ENCODE measurements at regions not wholly inside any gene's neighbourhood (a gene's known extent, or its start where the extent isn't known, plus 50 kb on each side); places are given as distances from the start of the nearest gene placed in this dataset.
A peak's percentile ranks its signal among the peaks of the same experiment; 100 is the strongest.
"Not testable (repeated sequence)": the region's sequence is repeated elsewhere in the genome, so short reads cannot be mapped to it uniquely, and the experiment has no call there.

DNA sequence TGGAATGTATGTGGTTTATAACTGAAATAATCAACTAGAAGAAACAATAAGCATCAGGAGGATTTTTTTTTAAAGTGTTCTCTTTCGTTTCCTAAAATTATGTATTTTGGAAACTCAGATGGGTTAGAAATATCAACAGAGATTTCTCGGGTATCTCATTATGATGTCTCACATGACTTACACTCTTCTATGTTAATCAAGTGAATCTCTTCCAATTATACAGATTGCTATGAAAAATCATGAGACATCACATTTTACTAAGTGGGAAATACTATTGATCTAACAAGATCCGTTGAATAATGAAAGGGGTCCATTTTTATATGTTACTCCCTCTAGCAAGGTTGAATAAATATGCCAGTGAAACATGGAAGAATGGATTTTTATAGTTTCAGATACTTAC is 54.7 kb upstream of the NRIP1 start:
- no peak for DNase-seq
- in situ Hi-C loops (cut with MboI; ENCODE audit: low pct_unique_long_range_greater_than_20kb, low sequenced_read_pairs), result no loop called here

DNA sequence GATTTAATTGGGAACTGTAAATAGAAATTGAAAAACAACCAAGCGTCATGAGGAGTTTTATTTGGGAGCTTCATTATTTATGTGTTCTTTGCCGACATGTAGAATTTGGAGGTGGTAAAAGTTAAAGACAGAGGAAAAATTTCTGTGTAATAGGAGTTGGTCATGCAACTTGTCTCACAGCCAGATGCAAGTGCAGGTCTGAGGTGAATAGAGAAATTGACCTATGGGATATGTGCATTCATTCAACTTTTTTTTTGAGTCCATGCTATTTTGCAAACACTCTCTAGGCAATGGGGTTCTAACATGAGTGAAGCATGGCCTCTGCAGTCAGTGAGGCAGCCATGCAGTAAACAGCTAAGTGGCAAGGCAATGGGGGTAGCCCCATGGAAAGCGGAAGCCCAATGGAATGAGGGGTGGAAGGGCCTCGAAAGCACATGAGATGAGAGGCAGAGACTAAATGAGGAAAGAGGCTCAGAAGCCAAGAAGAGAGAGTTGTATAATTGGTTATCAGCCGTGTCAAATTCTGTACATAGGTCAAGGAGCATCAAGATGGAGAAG is 56.4 kb upstream of the NRIP1 start:
- in situ Hi-C loops (cut with MboI; ENCODE audit: low pct_unique_long_range_greater_than_20kb, low sequenced_read_pairs), result no loop called here
- DNase-seq, result no peak

DNA sequence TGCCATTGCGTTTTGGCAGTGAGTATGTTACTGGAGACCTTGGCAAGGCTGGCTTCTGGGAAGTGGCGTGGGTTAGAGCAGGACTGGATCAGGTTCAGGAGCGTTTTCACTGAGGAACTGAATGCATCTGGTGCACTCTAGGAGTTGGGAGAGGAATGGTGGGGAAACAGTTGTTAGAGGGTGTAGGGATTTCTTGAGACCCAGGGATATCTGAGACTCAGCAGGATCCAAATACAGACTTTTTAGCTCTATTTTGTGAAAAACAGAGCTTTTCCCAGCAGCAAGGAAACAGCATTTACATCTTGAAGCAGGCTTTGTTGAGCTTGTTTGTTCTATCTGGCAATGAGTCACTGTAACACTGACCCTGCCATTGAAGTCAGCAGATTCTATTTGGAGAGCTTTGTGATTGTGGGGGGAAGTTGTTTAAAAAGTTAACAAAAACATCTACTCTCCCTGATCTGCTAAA is 56.9 kb upstream of the NRIP1 start:
- in situ Hi-C loops (cut with MboI; ENCODE audit: low pct_unique_long_range_greater_than_20kb, low sequenced_read_pairs), result no loop called here
- no peak for DNase-seq

DNA sequence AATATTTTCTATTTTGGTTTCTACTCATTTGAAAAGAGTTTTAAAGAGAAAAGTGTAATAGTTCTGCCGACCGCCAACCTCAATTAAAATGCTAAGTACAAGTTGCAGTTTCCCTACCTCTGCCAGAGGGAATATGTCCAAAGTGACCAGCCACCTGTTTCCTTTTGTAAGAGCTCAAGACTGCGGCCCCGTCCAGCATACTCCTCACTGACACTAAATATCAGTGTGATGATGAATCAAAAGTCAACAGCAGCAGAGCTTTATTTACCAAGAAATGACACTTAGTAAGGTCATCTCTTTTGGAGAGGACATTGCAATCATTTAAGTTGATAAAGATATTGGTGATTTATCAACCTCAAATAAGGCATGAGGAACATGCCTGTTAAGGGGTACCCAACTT is 57.4 kb upstream of the NRIP1 start:
- in situ Hi-C loops (cut with MboI; ENCODE audit: low pct_unique_long_range_greater_than_20kb, low sequenced_read_pairs), result no loop called here
- no peak for DNase-seq

DNA sequence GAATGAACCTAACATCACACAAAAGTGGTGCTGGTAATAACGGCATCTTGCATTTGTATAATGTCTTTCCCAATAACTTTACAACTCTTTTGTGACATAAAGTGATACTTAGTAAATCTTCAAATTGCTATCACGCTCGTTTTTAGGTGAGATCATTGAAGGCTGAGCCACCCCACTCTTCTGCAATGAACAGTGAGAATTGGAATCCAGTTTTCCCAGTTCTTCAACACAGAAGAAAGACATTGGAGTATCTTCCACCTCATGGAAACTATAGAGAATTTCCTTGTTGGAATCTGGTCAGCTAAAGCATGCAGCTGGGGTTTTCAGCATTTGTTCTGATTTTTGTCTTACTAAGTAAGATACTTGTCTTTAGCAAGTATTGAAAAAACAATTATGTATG is 59.9 kb upstream of the NRIP1 start:
- in situ Hi-C loops (cut with MboI; ENCODE audit: low pct_unique_long_range_greater_than_20kb, low sequenced_read_pairs), result no loop called here

DNA sequence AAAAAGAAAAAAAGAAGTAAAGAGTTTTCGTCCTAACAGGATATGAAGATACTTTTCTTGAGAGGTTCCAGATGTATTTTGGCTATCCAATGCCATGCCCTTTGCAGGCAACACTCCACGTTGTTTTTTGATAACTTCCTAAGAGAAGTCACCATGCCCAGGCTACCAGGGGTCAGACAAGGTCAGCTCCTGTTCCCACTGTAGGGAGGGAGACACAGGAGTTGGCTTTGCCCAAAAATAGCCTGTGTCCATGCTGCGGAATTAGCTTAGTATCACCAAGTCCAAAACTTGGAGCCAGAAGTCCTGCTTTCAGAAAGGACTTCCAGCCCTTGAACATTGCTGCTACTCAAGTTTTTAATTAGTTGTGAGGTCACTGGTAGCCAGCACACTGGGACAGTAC is 62.1 kb upstream of the NRIP1 start:
- DNase-seq, result no peak
- in situ Hi-C loops (cut with MboI; ENCODE audit: low pct_unique_long_range_greater_than_20kb, low sequenced_read_pairs), result no loop called here

More for the DNA sequence above, 59.9 kb upstream of the NRIP1 start:
- no peak for DNase-seq

DNA sequence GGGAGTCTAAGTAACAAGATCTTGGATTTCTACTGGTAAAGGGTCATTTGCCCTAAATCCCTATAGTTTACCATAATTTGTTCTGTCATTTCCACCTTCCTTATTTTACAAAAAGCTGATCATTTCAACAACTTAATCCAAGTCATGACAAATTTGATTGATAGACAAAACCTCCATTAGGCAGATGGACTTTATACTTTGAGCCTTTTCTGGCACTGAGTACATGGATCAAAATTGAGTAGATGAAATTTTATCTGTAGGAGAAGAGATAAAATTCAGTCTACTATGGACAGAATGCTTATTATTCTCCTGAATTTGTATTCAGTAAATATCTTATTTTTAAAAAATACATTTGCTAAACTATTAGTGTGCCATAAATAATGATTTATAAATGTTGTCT is 62.6 kb upstream of the NRIP1 start:
- in situ Hi-C loops (cut with MboI; ENCODE audit: low pct_unique_long_range_greater_than_20kb, low sequenced_read_pairs), result no loop called here
- no peak for DNase-seq

DNA sequence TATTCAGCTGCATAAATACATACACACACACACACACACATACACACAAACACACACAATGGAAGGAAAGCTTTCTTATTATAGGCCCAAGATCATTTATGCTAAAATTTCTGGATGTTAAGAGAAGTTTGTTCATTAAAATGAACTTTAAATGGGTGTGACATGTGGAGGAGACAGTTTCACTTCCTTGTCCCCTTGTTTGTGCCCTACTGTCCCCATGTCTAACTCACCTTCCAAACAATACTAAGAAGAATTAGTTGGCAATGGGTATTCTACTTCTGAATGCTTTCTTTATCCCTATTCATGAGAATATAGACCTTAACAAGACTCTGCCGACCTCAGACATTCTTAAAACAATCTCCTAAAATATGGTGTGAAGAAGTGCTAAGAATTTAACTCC is 63.5 kb upstream of the NRIP1 start:
- in situ Hi-C loops (cut with MboI; ENCODE audit: low pct_unique_long_range_greater_than_20kb, low sequenced_read_pairs), result no loop called here
- no peak for DNase-seq

DNA sequence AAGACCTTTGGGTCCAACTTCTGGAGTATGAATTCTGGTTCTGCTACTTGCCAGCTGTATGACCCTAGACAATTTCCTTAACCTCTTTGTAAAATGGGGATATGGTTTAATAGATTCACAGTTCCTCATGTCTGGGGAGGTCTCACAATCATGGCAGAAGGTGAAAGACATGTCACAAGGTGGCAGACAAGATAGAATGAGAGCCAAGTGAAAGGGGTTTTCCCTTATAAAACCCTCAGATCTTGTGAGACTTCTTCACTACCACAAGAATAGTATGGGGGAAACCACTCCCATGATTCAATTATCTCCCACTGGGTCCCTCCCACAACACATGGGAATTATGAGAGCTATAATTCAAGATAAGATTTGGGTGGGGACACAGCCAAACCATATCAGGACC is 63.9 kb upstream of the NRIP1 start:
- DNase-seq; in situ Hi-C loops (cut with MboI; ENCODE audit: low pct_unique_long_range_greater_than_20kb, low sequenced_read_pairs): not testable (repeated sequence)

DNA sequence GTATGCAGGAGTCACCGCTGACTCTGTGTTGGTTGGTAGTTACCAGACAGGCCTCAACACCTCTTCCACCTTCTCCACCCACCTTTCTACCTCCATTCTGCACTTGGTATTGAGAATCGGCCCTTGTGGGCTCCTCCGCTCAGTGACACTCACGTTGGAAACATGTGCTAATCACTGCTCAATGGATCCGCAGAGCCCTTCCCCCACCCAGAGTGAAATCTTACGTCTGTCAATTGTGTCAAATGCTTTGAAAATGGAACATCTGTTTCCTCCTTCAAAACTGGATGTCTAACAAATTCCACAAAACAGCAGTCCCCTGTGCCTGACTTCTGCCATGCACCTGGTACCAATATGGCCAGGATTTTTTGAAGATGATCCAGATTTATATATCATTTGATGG is 65.5 kb upstream of the NRIP1 start:
- no peak for DNase-seq
- in situ Hi-C loops (cut with MboI; ENCODE audit: low pct_unique_long_range_greater_than_20kb, low sequenced_read_pairs), result no loop called here

DNA sequence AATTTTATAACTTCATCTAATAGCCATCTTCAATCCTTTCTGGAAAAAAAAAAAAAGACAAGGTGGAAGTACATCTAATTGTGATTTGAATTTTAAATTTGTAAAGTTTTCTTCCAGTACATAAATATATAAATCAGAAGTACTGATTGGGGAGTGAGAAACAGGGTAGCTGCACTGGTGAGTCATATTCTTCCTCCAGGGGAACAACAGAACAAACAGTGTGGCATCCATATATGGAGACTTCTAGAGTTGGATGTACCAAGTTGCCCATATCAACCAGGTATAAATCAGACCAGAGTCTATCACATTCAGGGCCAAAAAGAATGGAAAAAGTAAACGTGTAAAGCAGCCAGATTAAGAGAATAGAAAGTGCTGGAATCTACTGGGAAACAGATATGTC is 66.0 kb upstream of the NRIP1 start:
- DNase-seq, result no peak
- in situ Hi-C loops (cut with MboI; ENCODE audit: low pct_unique_long_range_greater_than_20kb, low sequenced_read_pairs), result no loop called here

DNA sequence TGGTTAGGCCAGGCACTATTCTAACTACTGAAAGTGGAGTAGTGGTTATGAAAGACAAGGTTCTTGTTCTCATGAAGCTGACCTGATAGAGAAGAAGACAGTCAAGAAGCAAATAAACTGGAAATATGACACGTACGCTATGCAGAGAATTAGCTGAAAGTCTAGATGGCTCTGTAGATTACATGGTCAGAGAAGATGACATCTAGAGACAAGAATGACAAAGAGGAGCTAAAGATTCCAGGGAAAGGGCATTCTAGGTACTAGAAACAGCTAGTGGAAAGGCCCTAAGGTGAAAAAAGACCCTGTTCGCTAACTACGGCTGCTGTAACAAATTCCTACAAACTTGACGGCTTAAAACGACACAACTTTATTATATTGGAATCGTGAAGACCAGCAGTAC is 68.0 kb upstream of the NRIP1 start:
- no peak for DNase-seq
- in situ Hi-C loops (cut with MboI; ENCODE audit: low pct_unique_long_range_greater_than_20kb, low sequenced_read_pairs), result no loop called here

DNA sequence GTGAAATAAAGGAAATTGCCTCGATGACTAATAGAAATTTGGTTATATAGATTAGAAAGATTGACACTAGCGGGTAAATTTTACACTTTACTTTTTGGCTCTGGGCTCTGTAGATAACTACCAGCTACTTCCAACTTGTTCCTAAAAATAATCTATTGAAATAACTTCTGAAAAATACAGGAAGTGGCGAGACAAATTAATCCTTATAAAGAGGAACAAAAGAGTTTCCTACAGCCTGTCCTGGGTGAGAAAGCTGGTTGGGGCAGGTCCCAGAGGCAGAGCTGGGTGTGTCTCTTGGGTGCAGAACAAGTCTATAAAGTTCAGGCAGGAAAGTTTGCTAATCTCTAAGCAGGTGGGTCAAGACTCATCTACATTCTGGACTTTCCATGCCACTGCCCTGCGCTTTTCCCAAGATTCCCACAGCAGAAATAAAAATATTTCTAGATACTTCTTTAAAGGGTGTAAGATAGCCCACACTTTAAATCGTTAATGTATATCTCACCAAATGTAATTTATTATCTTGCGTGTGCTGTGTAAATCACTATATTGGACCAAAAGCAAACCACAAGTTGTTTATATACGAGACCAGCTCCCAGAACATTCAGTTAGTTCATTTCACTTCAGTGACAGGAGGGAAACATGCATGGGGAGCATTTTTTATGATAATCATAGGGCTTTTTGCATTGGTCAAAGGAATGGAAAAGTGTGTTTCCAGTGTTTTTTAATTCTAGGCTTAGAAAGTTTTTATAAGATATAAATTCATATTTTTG is 70.1 kb upstream of the NRIP1 start:
- in situ Hi-C loops (cut with MboI; ENCODE audit: low pct_unique_long_range_greater_than_20kb, low sequenced_read_pairs), result no loop called here
- DNase-seq, result peak; percentile 64

DNA sequence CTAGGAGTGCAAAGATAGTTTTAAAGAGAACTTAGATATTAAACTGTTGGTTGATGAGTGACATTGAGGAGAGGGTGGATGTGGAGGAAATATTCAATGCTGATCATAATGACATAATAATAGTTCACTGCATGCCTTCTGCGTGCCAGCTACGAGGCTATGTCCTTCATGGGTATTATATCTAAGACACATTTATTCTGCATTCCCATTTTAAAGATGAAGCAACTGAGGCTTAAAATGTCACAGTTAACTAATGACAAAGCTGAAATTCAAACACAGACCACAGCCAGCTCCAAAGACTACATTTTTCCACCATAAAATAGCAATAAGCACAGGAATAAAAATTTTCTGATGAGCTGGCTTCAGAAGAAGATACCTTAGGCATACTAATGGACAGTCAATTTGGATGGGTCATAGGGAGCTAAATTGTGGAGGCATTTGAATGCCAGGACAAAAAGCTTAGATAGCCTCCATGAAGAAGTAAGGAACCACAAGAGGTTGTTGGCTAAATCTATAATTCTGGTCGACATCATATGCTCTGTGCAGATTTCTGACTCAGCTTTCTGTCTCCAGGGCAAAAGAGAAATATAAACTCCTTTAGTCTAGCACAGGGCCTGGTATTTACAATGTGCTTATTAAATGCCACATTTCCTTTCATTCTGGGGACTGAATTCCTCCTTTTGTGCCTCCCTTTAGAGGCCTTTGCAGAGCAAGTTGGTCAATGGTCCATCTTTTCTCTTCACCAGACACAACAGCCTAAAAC is 71.2 kb upstream of the NRIP1 start:
- DNase-seq, result no peak
- in situ Hi-C loops (cut with MboI; ENCODE audit: low pct_unique_long_range_greater_than_20kb, low sequenced_read_pairs), result no loop called here

DNA sequence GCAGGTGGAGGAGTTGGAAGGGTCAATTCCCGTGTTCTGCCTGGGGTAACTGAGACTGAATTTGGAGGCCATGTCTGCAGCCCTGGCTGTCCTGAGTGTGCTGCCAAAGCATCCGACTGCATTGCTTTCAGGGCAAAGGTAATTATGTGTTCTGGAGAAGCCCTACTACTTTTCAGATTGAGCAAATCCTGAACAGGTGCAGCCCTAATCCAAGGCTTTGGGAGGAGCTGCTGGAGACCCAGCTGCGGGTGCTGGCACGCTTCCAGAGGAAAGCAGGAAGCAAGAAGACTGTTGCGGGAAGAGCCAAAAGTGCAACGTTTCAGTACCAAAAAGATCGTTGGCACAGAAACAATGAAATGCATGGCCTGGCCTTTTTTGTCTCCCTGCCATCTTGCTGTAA is 73.7 kb upstream of the NRIP1 start:
- in situ Hi-C loops (cut with MboI; ENCODE audit: low pct_unique_long_range_greater_than_20kb, low sequenced_read_pairs), result no loop called here
- peak; percentile 29 for DNase-seq

DNA sequence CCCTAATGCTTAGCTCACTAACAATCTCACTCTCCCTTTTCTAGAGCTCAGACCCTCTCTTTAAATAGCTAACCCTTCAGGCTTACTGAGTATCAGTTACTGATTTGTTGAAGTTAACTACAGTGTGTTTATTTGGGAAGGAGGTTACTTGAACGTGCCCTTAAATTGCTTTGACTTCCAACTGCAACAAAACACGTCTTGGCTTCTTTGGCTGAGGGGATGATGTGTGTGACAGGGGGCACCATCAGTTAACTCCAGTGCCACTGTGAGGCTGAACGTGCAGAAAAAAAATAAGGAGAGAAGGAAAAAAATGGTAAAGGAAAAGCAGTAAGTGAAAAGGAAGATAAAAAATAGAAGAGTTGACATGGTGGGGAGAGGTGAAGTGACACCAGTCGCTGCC is 75.1 kb upstream of the NRIP1 start:
- no peak for DNase-seq
- in situ Hi-C loops (cut with MboI; ENCODE audit: low pct_unique_long_range_greater_than_20kb, low sequenced_read_pairs), result no loop called here

DNA sequence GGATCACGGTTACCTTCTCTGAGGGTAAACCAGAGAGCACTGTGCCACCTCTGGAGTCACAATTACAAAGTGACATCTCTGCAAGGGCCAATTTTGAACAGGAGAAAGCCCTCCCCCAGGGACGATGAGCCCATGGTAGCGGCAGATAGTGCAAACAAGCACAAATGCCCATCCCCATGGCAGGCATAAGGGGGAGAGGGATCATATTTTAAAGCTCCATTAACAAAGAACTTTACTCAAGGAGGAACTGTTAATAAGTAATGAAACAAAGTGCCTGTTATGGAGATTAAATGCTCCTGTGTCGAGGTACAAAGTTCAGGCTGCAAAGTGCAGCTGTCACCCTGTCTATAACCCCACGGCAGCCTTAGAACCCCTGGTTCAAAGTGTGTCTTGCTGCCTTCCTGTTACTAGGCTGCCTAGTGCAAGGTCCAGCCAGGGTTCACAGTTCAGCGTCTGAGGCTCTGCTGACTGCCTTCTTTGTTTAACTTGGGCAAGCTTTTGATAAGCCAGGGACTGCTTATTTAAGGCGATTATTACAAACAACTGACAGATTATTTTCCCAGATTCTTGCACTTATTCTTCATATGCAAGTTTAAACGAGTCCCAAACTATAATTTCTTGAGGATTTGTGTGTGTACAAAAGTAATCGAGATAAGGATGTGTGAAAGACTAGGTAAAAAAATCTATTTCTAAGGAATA is 75.7 kb upstream of the NRIP1 start:
- DNase-seq, result no peak
- in situ Hi-C loops (cut with MboI; ENCODE audit: low pct_unique_long_range_greater_than_20kb, low sequenced_read_pairs), result no loop called here

DNA sequence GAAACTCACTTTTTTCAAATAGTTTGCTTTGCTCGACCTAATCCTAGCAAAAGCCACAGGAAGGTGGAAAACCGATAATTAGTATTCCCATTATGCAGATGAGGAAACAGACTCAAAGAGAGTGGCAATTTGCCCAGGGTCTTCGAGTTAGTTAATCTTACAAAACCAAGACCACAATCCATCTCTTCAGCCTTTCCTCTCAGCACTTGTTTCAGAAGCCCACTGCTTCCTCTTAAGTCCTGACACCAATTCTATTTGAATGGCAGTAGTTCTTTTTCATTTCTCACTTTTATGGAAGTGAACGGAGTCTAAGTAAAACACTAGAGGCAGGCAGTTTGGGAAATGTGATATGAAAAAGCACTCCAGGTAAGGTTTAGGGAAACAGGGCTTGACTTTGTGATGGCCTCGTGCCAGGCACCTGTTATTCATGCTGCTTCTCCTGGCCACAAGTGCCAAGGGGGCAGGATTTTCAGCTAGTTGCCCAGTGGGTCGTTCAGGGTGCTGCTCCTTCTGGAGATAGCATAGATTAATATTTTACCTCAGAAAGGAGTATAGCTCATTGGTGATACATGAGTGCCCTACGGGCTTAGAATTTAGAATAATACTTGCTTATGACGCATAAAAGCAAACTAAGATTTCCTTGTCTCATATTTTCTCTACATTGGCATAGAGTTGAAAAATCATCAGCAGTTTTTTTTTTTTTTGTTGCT is 76.6 kb upstream of the NRIP1 start:
- peak; percentile 35 for DNase-seq
- in situ Hi-C loops (cut with MboI; ENCODE audit: low pct_unique_long_range_greater_than_20kb, low sequenced_read_pairs), result no loop called here

DNA sequence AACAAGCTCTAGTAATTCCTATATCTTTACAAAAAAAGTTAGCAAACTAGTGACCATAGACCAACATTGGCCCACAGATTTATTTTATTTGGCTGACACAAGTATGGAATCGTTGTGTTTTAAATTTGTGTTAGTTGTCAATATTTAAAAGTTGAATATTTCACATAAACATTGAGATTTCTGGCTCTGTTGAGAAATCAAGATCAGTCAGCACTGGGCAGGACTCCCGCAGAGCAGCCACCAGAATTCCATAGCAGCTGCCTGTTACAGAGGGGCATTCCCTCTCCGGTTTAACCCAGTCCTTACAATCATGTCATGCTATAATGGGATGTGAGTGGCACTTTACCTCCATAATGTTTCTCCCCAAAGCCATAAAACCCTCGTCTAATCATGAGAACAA is 79.2 kb upstream of the NRIP1 start:
- in situ Hi-C loops (cut with MboI; ENCODE audit: low pct_unique_long_range_greater_than_20kb, low sequenced_read_pairs), result no loop called here
- DNase-seq, result no peak

All from KBM-7 (cell line).